Astrocyte (in vitro differentiated cells and primary cell): ENCODE measurements at regions not wholly inside any gene's neighbourhood (a gene's known extent, or its start where the extent isn't known, plus 50 kb on each side); places are given as distances from the start of the nearest gene placed in this dataset.

Experiments
- CTCF ChIP-seq: IDR thresholded peaks from 2 replicates; pipeline ENCODE4 v1.5.1; 2011; ENCODE audit warnings: low read depth, mild to moderate bottlenecking, inconsistent platforms, low read length, moderate library complexity; ENCODE audit not compliant: insufficient read depth
- EZH2 ChIP-seq: IDR thresholded peaks from 2 replicates; pipeline ENCODE4 v1.6.1; 2012; ENCODE audit warnings: mild to moderate bottlenecking, low read length, inconsistent platforms; ENCODE audit not compliant: insufficient read depth

GRCh38 chr20:51131811-51132210 is 108.9 kb upstream of the KCNG1 start:
- no peak for TF ChIP-seq CTCF
- TF ChIP-seq EZH2 = no peak
